WTC11 (cell line): ENCODE measurements at regions not wholly inside any gene's neighbourhood (a gene's known extent, or its start where the extent isn't known, plus 50 kb on each side); places are given as distances from the start of the nearest gene placed in this dataset.

Experiments used
- ATAC-seq: fragments of 200-7000 bp; cut with Tn5 transposase; 2 replicates; pipeline ENCODE4 v1.10.0; 2021; ENCODE audit warnings: mild to moderate bottlenecking, moderate library complexity
- CTCF ChIA-PET: fragments of 300-600 bp; sonication (Branson Sonifier 250); formaldehyde crosslinking; loops from one replicate; lab custom pipeline; 2021; ENCODE audit warnings: antibody characterized with exemption; lab: Charles Lee
- POLR2A ChIA-PET: fragments of 350-600 bp; sonication (Branson Sonifier 250); formaldehyde crosslinking; loops from one replicate; lab custom pipeline; 2021; ENCODE audit warnings: antibody characterized with exemption; lab: Charles Lee
- DNase-seq: peaks from one replicate; pipeline ENCODE4 v3.0.0; 2021; ENCODE audit warnings: low spot score
- H3K27ac Mint-ChIP-seq: 2 replicates; pipeline ENCODE4 v1.8.0; 2021; ENCODE audit warnings: mixed read lengths
- H3K27me3 Mint-ChIP-seq: 2 replicates; pipeline ENCODE4 v1.8.0; 2021; ENCODE audit warnings: low read depth, mild to moderate bottlenecking, moderate library complexity, mixed read lengths
- H3K36me3 Mint-ChIP-seq: 2 replicates; pipeline ENCODE4 v1.8.0; 2021; ENCODE audit warnings: mixed read lengths
- H3K4me1 Mint-ChIP-seq: 2 replicates; pipeline ENCODE4 v1.8.0; 2022; ENCODE audit warnings: mixed read lengths
- H3K4me3 Mint-ChIP-seq: 2 replicates; pipeline ENCODE4 v1.8.0; 2021; ENCODE audit warnings: mild to moderate bottlenecking, moderate library complexity, mixed read lengths
- H3K9me3 Mint-ChIP-seq: 2 replicates; pipeline ENCODE4 v1.8.0; 2021; ENCODE audit warnings: mixed read lengths
- CBFB ChIP-seq: sonication (generic); formaldehyde crosslinking; IDR thresholded peaks from 2 replicates; pipeline ENCODE4 v1.8.1; 2022; ENCODE audit warnings: mild to moderate bottlenecking, low read depth, missing genetic modification reagents
- CDX4 ChIP-seq: fragments of 250-450 bp; sonication (Bioruptor Pico); IDR thresholded peaks from 2 replicates; pipeline ENCODE4 v1.9.0; 2021; ENCODE audit warnings: moderate library complexity, mild to moderate bottlenecking, inconsistent platforms, borderline replicate concordance
- CREB1 ChIP-seq: sonication (generic); formaldehyde crosslinking; IDR thresholded peaks from 2 replicates; pipeline ENCODE4 v1.8.0; 2023; ENCODE audit warnings: mild to moderate bottlenecking, missing genetic modification reagents
- ESRRA ChIP-seq: sonication (generic); formaldehyde crosslinking; IDR thresholded peaks from 2 replicates; pipeline ENCODE4 v1.8.1; 2022; ENCODE audit warnings: mild to moderate bottlenecking, missing genetic modification reagents, borderline replicate concordance
- ETV6 ChIP-seq: sonication (generic); formaldehyde crosslinking; IDR thresholded peaks from 2 replicates; pipeline ENCODE4 v1.8.1; 2022; ENCODE audit warnings: mild to moderate bottlenecking, missing genetic modification reagents
- FOXK1 ChIP-seq: sonication (generic); formaldehyde crosslinking; IDR thresholded peaks from 2 replicates; pipeline ENCODE4 v1.8.0; 2022; ENCODE audit warnings: mild to moderate bottlenecking, moderate library complexity, missing genetic modification reagents
- GRHL2 ChIP-seq: fragments of 250-450 bp; sonication (Bioruptor Pico); IDR thresholded peaks from 2 replicates; pipeline ENCODE4 v1.8.0; 2022; ENCODE audit warnings: mild to moderate bottlenecking, moderate library complexity; ENCODE audit not compliant: insufficient replicate concordance, severe bottlenecking
- JUN ChIP-seq: sonication (generic); formaldehyde crosslinking; IDR thresholded peaks from 2 replicates; pipeline ENCODE4 v1.8.0; 2023; ENCODE audit warnings: mild to moderate bottlenecking, missing genetic modification reagents
- MYBL2 ChIP-seq: sonication (generic); formaldehyde crosslinking; IDR thresholded peaks from 2 replicates; pipeline ENCODE4 v1.8.1; 2023; ENCODE audit warnings: mild to moderate bottlenecking, moderate library complexity, missing genetic modification reagents
- NFE2L1 ChIP-seq: sonication (generic); formaldehyde crosslinking; IDR thresholded peaks from 2 replicates; pipeline ENCODE4 v1.8.1; 2023; ENCODE audit warnings: missing genetic modification reagents
- NFYB ChIP-seq: sonication (generic); formaldehyde crosslinking; conservative IDR thresholded peaks from 2 replicates; pipeline ENCODE4 v1.8.0; 2022; ENCODE audit warnings: low read depth, missing genetic modification reagents
- NR3C1 ChIP-seq: sonication (generic); formaldehyde crosslinking; conservative IDR thresholded peaks from 2 replicates; pipeline ENCODE4 v1.8.1; 2023; ENCODE audit warnings: low read depth, mild to moderate bottlenecking, missing genetic modification reagents
- PREB ChIP-seq: sonication (generic); formaldehyde crosslinking; IDR thresholded peaks from 2 replicates; pipeline ENCODE4 v1.8.1; 2022; ENCODE audit warnings: mild to moderate bottlenecking, missing genetic modification reagents, moderate library complexity, borderline replicate concordance
- PRRX2 ChIP-seq: fragments of 250-450 bp; sonication (Bioruptor Pico); IDR thresholded peaks from 2 replicates; pipeline ENCODE4 v1.8.0; 2021; ENCODE audit warnings: mild to moderate bottlenecking
- RORB ChIP-seq: fragments of 250-450 bp; sonication (Bioruptor Pico); IDR thresholded peaks from 2 replicates; pipeline ENCODE4 v1.9.0; 2021; ENCODE audit warnings: mild to moderate bottlenecking
- SMAD3 ChIP-seq: sonication (generic); formaldehyde crosslinking; IDR thresholded peaks from 2 replicates; pipeline ENCODE4 v1.8.0; 2022; ENCODE audit warnings: missing genetic modification reagents, mild to moderate bottlenecking, borderline replicate concordance
- SMAD4 ChIP-seq: sonication (generic); formaldehyde crosslinking; IDR thresholded peaks from 2 replicates; pipeline ENCODE4 v1.8.0; 2022; ENCODE audit warnings: mild to moderate bottlenecking, missing genetic modification reagents
- SOX15 ChIP-seq: fragments of 250-450 bp; sonication (Bioruptor Pico); IDR thresholded peaks from 2 replicates; pipeline ENCODE4 v1.9.0; 2021; ENCODE audit warnings: mild to moderate bottlenecking
- TCF7 ChIP-seq: sonication (generic); formaldehyde crosslinking; IDR thresholded peaks from 2 replicates; pipeline ENCODE4 v1.8.0; 2022; ENCODE audit warnings: mild to moderate bottlenecking, low read depth, missing genetic modification reagents, moderate library complexity
- TEAD1 ChIP-seq: sonication (generic); formaldehyde crosslinking; IDR thresholded peaks from 2 replicates; pipeline ENCODE4 v1.8.0; 2022; ENCODE audit warnings: mild to moderate bottlenecking, missing genetic modification reagents
- TEAD4 ChIP-seq: sonication (generic); formaldehyde crosslinking; IDR thresholded peaks from 2 replicates; pipeline ENCODE4 v1.8.0; 2022; ENCODE audit warnings: mild to moderate bottlenecking, missing genetic modification reagents
- USF1 ChIP-seq: sonication (generic); formaldehyde crosslinking; IDR thresholded peaks from 2 replicates; pipeline ENCODE4 v1.8.0; 2022; ENCODE audit warnings: mild to moderate bottlenecking, missing genetic modification reagents
- ZNF138 ChIP-seq: sonication (generic); formaldehyde crosslinking; conservative IDR thresholded peaks from 2 replicates; pipeline ENCODE4 v1.8.1; 2022; ENCODE audit warnings: mild to moderate bottlenecking, moderate library complexity, missing genetic modification reagents
- ZNF396 ChIP-seq: fragments of 250-450 bp; sonication (Bioruptor Pico); IDR thresholded peaks from 2 replicates; pipeline ENCODE4 v1.8.0; 2021; ENCODE audit warnings: mild to moderate bottlenecking, moderate library complexity, borderline replicate concordance
- ZNF532 ChIP-seq: fragments of 250-450 bp; sonication (Bioruptor Pico); IDR thresholded peaks from 2 replicates; pipeline ENCODE4 v1.9.0; 2021; ENCODE audit warnings: mild to moderate bottlenecking, borderline replicate concordance
- ZNF671 ChIP-seq: fragments of 250-450 bp; sonication (Bioruptor Pico); IDR thresholded peaks from 2 replicates; pipeline ENCODE4 v1.8.0; 2021; ENCODE audit warnings: mild to moderate bottlenecking
- TF ChIP-seq, protein P1 (sequence below): sonication (generic); formaldehyde crosslinking; IDR thresholded peaks from 2 replicates; pipeline ENCODE4 v1.8.1; 2022; ENCODE audit warnings: low read depth, missing genetic modification reagents, borderline replicate concordance
- TF ChIP-seq, protein P2 (sequence below): sonication (generic); formaldehyde crosslinking; IDR thresholded peaks from 2 replicates; pipeline ENCODE4 v1.8.1; 2023; ENCODE audit warnings: mild to moderate bottlenecking, missing genetic modification reagents, moderate library complexity

- TF ChIP-seq JUN (CRISPR knock-in tag) (no peak), FOXK1 (CRISPR knock-in tag) (no peak), SMAD4 (CRISPR knock-in tag) (no peak), NR3C1 (CRISPR knock-in tag) (no peak), CDX4 (CRISPR knock-in tag) (no peak), TEAD4 (CRISPR knock-in tag) (no peak), TCF7 (CRISPR knock-in tag) (no peak), RORB (CRISPR knock-in tag) (no peak), PRRX2 (CRISPR knock-in tag) (no peak), NFYB (CRISPR knock-in tag) (no peak), ETV6 (CRISPR knock-in tag) (no peak), SOX15 (CRISPR knock-in tag) (no peak), GRHL2 (CRISPR knock-in tag) (no peak), ZNF138 (CRISPR knock-in tag) (no peak), PREB (CRISPR knock-in tag) (no peak), SMAD3 (CRISPR knock-in tag) (no peak), USF1 (CRISPR knock-in tag) (no peak), ZNF532 (CRISPR knock-in tag) (no peak)
- TF ChIP-seq, protein P1, sequence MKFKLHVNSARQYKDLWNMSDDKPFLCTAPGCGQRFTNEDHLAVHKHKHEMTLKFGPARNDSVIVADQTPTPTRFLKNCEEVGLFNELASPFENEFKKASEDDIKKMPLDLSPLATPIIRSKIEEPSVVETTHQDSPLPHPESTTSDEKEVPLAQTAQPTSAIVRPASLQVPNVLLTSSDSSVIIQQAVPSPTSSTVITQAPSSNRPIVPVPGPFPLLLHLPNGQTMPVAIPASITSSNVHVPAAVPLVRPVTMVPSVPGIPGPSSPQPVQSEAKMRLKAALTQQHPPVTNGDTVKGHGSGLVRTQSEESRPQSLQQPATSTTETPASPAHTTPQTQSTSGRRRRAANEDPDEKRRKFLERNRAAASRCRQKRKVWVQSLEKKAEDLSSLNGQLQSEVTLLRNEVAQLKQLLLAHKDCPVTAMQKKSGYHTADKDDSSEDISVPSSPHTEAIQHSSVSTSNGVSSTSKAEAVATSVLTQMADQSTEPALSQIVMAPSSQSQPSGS = no peak
- POLR2A ChIA-PET = no interaction called here
- Mint-ChIP-seq H3K36me3 (peaks cover 6% of the 10 kb centered on the region), H3K4me1 (peaks cover 10% of the 10 kb centered on the region), H3K4me3 (no peak overlapping the region), H3K27me3 (peaks cover 5% of the 10 kb centered on the region; the same call in 1 of the 2 replicates), H3K9me3 (peaks cover 10% of the 10 kb centered on the region), H3K27ac (no peak overlapping the region)
- DNase-seq (no peak), ATAC-seq (no peak)
- CTCF ChIA-PET = no interaction called here
These were observed 222.1 kb downstream of the BCAS1 start for GRCh38 chr20:53848304-53848703.

GRCh38 chr20:53847837-53848170, 222.6 kb downstream of the BCAS1 start:
- DNase-seq (no peak), ATAC-seq (no peak)
- peaks cover under 1% of the 10 kb centered on the region for H3K36me3 Mint-ChIP-seq
- H3K4me1 Mint-ChIP-seq = peaks cover 10% of the 10 kb centered on the region
- CTCF ChIA-PET = no interaction called here
- POLR2A ChIA-PET = no interaction called here
- no peak overlapping the region for H3K27ac Mint-ChIP-seq
- H3K9me3 Mint-ChIP-seq = peaks cover 5% of the 10 kb centered on the region
- peaks cover under 1% of the 10 kb centered on the region; the same call in 1 of the 2 replicates for H3K27me3 Mint-ChIP-seq
- no peak overlapping the region for H3K4me3 Mint-ChIP-seq
- TF ChIP-seq FOXK1 (CRISPR knock-in tag) (no peak), ESRRA (no peak), CBFB (CRISPR knock-in tag) (no peak), CREB1 (no peak), ZNF671 (CRISPR knock-in tag) (no peak), GRHL2 (CRISPR knock-in tag) (no peak), NFE2L1 (no peak), TEAD1 (no peak), MYBL2 (CRISPR knock-in tag) (no peak), ZNF396 (no peak)
- TF ChIP-seq, protein P2, sequence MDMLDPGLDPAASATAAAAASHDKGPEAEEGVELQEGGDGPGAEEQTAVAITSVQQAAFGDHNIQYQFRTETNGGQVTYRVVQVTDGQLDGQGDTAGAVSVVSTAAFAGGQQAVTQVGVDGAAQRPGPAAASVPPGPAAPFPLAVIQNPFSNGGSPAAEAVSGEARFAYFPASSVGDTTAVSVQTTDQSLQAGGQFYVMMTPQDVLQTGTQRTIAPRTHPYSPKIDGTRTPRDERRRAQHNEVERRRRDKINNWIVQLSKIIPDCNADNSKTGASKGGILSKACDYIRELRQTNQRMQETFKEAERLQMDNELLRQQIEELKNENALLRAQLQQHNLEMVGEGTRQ (CRISPR knock-in tag) = no peak
- TF ChIP-seq, protein P1 = no peak
